H1 (cell line): ENCODE measurements at regions not wholly inside any gene's neighbourhood (a gene's known extent, or its start where the extent isn't known, plus 50 kb on each side); places are given as distances from the start of the nearest gene placed in this dataset.

Experiments
- TF ChIP-seq, protein P1 (sequence below): fragments of 300-600 bp; sonication (generic); IDR thresholded peaks from 2 replicates; pipeline ENCODE4 v1.7.1; 2012; ENCODE audit warnings: low read length, moderate library complexity, mild to moderate bottlenecking, inconsistent platforms; ENCODE audit not compliant: insufficient replicate concordance

- TF ChIP-seq, protein P1, sequence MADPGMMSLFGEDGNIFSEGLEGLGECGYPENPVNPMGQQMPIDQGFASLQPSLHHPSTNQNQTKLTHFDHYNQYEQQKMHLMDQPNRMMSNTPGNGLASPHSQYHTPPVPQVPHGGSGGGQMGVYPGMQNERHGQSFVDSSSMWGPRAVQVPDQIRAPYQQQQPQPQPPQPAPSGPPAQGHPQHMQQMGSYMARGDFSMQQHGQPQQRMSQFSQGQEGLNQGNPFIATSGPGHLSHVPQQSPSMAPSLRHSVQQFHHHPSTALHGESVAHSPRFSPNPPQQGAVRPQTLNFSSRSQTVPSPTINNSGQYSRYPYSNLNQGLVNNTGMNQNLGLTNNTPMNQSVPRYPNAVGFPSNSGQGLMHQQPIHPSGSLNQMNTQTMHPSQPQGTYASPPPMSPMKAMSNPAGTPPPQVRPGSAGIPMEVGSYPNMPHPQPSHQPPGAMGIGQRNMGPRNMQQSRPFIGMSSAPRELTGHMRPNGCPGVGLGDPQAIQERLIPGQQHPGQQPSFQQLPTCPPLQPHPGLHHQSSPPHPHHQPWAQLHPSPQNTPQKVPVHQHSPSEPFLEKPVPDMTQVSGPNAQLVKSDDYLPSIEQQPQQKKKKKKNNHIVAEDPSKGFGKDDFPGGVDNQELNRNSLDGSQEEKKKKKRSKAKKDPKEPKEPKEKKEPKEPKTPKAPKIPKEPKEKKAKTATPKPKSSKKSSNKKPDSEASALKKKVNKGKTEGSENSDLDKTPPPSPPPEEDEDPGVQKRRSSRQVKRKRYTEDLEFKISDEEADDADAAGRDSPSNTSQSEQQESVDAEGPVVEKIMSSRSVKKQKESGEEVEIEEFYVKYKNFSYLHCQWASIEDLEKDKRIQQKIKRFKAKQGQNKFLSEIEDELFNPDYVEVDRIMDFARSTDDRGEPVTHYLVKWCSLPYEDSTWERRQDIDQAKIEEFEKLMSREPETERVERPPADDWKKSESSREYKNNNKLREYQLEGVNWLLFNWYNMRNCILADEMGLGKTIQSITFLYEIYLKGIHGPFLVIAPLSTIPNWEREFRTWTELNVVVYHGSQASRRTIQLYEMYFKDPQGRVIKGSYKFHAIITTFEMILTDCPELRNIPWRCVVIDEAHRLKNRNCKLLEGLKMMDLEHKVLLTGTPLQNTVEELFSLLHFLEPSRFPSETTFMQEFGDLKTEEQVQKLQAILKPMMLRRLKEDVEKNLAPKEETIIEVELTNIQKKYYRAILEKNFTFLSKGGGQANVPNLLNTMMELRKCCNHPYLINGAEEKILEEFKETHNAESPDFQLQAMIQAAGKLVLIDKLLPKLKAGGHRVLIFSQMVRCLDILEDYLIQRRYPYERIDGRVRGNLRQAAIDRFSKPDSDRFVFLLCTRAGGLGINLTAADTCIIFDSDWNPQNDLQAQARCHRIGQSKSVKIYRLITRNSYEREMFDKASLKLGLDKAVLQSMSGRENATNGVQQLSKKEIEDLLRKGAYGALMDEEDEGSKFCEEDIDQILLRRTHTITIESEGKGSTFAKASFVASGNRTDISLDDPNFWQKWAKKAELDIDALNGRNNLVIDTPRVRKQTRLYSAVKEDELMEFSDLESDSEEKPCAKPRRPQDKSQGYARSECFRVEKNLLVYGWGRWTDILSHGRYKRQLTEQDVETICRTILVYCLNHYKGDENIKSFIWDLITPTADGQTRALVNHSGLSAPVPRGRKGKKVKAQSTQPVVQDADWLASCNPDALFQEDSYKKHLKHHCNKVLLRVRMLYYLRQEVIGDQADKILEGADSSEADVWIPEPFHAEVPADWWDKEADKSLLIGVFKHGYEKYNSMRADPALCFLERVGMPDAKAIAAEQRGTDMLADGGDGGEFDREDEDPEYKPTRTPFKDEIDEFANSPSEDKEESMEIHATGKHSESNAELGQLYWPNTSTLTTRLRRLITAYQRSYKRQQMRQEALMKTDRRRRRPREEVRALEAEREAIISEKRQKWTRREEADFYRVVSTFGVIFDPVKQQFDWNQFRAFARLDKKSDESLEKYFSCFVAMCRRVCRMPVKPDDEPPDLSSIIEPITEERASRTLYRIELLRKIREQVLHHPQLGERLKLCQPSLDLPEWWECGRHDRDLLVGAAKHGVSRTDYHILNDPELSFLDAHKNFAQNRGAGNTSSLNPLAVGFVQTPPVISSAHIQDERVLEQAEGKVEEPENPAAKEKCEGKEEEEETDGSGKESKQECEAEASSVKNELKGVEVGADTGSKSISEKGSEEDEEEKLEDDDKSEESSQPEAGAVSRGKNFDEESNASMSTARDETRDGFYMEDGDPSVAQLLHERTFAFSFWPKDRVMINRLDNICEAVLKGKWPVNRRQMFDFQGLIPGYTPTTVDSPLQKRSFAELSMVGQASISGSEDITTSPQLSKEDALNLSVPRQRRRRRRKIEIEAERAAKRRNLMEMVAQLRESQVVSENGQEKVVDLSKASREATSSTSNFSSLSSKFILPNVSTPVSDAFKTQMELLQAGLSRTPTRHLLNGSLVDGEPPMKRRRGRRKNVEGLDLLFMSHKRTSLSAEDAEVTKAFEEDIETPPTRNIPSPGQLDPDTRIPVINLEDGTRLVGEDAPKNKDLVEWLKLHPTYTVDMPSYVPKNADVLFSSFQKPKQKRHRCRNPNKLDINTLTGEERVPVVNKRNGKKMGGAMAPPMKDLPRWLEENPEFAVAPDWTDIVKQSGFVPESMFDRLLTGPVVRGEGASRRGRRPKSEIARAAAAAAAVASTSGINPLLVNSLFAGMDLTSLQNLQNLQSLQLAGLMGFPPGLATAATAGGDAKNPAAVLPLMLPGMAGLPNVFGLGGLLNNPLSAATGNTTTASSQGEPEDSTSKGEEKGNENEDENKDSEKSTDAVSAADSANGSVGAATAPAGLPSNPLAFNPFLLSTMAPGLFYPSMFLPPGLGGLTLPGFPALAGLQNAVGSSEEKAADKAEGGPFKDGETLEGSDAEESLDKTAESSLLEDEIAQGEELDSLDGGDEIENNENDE, result no peak
Observed at GRCh38 chr11:90844041-90844440, 621.2 kb upstream of the CHORDC1 start (continued).
